Thyroid gland (tissue), 4 donors: ENCODE measurements at regions not wholly inside any gene's neighbourhood (a gene's known extent, or its start where the extent isn't known, plus 50 kb on each side); places are given as distances from the start of the nearest gene placed in this dataset.
"Not testable (repeated sequence)": the region's sequence is repeated elsewhere in the genome, so short reads cannot be mapped to it uniquely, and the experiment has no call there.

Experiments
- DNase-seq, 2 donors: peaks; one replicate each; pipeline ENCODE4 v3.0.0-alpha.2; 2019
- H3K27ac ChIP-seq, 3 donors: fragments of 200-600 bp; sonication (generic); 1 replicate in 2 of 3; 2 replicates in 1 of 3; pipeline ENCODE4 v1.5.1; 2016 to 2019; ENCODE audit warnings: mild to moderate bottlenecking in 1 of 3, moderate library complexity in 1 of 3
- H3K27me3 ChIP-seq: fragments of 200-600 bp; sonication (generic); one replicate; pipeline ENCODE4 v1.5.1; 2019
- H3K36me3 ChIP-seq, 2 donors: fragments of 200-600 bp; sonication (generic); one replicate each; pipeline ENCODE4 v1.5.1; 2016 to 2019
- H3K4me1 ChIP-seq, 2 donors: fragments of 200-600 bp; sonication (generic); one replicate each; pipeline ENCODE4 v1.5.1; 2017 to 2019
- H3K4me3 ChIP-seq, 3 donors: fragments of 200-600 bp; sonication (generic); replicated peaks in 1 of 3; 1 replicate in 2 of 3; 2 replicates in 1 of 3; pipeline ENCODE4 v1.5.1; 2016; ENCODE audit warnings: mild to moderate bottlenecking in 1 of 3
- H3K9me3 ChIP-seq: fragments of 200-600 bp; sonication (generic); one replicate; pipeline ENCODE4 v1.5.1; 2017
- POLR2A ChIP-seq, 2 donors: fragments of 450-650 bp; IDR thresholded peaks; one replicate each; pipeline ENCODE4 v1.6.1; 2017; ENCODE audit warnings: antibody characterized with exemption in 2 of 2, mild to moderate bottlenecking in 2 of 2, moderate library complexity in 1 of 2
- WGBS, 2 donors: methylation state at CpG; one replicate each; pipeline ENCODE4 v1.1.5; 2017; 5-methylcytosine and 5-hydroxymethylcytosine counted together
- intact Hi-C: fragments of 100-400 bp; cut with DNase I; formaldehyde crosslinking; loops from one replicate; pipeline ENCODE4 v1.15.1; 2023
- TF ChIP-seq, protein P1 (sequence below), 6 experiments: fragments of 200-600 bp in 3 of 6; fragments of 450-650 bp in 3 of 6; sonication (generic) in 3 of 6; IDR thresholded peaks; one replicate each; pipeline ENCODE4 v1.5.1; 2016 to 2019; ENCODE audit warnings: antibody characterized with exemption in 6 of 6, mild to moderate bottlenecking in 2 of 6, inconsistent platforms in 1 of 6, moderate library complexity in 1 of 6

DNA sequence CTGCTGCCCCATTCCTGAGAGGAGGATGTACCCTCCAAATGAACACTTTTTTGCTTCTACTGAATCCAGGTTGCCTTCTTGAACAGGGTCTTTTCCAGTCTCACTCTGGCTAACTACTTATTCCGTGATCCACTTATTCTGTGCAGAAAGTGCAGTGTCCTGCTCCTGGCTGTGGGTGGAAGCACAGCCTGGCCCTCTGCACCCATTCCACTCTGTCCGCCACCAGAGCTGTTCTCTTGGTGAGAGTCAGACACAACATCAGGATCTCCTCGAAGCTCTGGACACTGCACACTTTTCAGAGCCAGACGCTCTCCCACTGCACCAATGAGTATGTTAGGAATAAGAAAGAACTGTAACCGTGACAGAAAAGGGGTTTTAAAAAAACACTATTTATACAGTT is 174.2 kb downstream of the MCHR2 start:
- intact Hi-C loops: no loop called here
- Histone ChIP-seq H3K4me1 (no peaks in the 10 kb centered on the region), H3K9me3 (no peaks in the 10 kb centered on the region), H3K4me3 (no peak overlapping the region), H3K27me3 (no peaks in the 10 kb centered on the region), H3K27ac (no peak overlapping the region), H3K36me3 (no peaks in the 10 kb centered on the region)
- TF ChIP-seq POLR2A (IDR thresholded peaks at IDR 0.05): no peak
- TF ChIP-seq, protein P1, sequence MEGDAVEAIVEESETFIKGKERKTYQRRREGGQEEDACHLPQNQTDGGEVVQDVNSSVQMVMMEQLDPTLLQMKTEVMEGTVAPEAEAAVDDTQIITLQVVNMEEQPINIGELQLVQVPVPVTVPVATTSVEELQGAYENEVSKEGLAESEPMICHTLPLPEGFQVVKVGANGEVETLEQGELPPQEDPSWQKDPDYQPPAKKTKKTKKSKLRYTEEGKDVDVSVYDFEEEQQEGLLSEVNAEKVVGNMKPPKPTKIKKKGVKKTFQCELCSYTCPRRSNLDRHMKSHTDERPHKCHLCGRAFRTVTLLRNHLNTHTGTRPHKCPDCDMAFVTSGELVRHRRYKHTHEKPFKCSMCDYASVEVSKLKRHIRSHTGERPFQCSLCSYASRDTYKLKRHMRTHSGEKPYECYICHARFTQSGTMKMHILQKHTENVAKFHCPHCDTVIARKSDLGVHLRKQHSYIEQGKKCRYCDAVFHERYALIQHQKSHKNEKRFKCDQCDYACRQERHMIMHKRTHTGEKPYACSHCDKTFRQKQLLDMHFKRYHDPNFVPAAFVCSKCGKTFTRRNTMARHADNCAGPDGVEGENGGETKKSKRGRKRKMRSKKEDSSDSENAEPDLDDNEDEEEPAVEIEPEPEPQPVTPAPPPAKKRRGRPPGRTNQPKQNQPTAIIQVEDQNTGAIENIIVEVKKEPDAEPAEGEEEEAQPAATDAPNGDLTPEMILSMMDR (IDR thresholded peaks at IDR 0.05): no peak
- no peak for DNase-seq
- WGBS, 2 donors: 81% methylated on average over 5 of the region's 5 CpGs

DNA sequence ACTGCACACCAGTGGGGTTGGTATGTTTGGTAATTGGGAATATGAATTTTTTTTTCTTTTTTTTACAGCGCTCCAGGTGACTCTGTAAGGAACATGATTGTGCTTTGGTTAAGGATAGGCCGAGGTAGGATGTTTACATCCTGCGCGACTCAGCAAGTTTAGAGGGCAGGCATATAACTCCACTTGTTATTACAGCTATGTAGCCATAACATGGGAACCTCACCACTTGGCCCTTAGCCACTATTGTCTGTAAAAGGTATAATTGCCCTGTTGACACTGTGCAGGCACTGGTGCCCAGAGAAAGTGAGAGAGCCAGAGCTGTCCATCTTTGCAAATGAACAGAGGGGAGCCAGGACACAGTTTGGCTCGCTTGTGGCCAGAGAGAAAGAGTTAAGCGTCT is 172.9 kb downstream of the MCHR2 start:
- TF ChIP-seq POLR2A (IDR thresholded peaks at IDR 0.05): no peak
- TF ChIP-seq, protein P1 (IDR thresholded peaks at IDR 0.05): no peak
- Histone ChIP-seq H3K9me3 (no peaks in the 10 kb centered on the region), H3K27me3 (no peaks in the 10 kb centered on the region), H3K4me3 (no peak overlapping the region), H3K27ac (no peak overlapping the region), H3K36me3 (no peaks in the 10 kb centered on the region), H3K4me1 (no peaks in the 10 kb centered on the region)
- no peak for DNase-seq
- intact Hi-C loops: no loop called here
- 67 to 69% methylated on average over 6 of the region's 6 CpGs for WGBS, 2 donors

DNA sequence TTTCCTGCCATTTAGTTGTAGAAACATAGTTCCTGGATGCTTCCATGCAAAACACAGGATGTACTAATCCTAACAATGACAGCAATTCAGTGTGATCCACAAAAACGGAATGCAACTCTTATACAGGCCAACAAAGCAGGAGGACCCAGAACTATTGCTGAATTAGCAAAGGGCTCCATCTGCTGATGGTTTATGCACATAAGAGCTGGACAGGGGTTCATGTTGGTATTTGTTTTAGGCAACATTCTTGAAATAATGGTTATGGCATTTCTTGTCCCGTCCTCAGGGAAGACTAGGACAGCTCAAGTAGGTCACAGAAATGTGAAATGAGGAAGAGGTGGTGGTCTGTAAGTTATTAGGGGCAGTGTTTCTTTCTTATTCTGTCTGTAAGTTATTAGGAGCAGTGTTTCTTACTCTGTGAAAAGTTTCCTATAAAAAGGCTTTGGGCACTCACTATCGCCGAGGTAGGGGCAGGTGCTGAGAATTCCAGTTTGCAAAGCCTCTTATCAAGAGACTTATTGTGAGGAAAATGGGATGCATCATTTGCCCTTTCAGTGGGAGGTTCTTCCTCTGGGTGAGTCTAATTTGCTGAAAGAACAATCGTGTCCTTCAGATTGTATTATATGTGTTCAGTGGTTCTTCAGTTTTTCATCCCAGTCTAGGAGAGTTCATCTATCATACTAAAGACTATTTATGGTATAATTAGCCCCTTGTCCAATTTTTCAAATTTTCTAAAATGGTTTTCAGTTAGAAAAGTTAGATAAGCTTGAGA is 171.1 kb downstream of the MCHR2 start:
- intact Hi-C loops: no loop called here
- TF ChIP-seq POLR2A (IDR thresholded peaks at IDR 0.05): no peak
- TF ChIP-seq, protein P1 (IDR thresholded peaks at IDR 0.05): peak in 4 of 6 experiments; percentile 16 to 47 (median 44)
- Histone ChIP-seq H3K27ac (no peak overlapping the region), H3K4me1 (no peaks in the 10 kb centered on the region), H3K4me3 (no peak overlapping the region), H3K9me3 (no peaks in the 10 kb centered on the region), H3K36me3 (no peaks in the 10 kb centered on the region), H3K27me3 (no peaks in the 10 kb centered on the region)
- WGBS, 2 donors: 29 to 32% methylated on average over 5 of the region's 5 CpGs
- DNase-seq: peak in 1 of 2 donors; percentile 4

DNA sequence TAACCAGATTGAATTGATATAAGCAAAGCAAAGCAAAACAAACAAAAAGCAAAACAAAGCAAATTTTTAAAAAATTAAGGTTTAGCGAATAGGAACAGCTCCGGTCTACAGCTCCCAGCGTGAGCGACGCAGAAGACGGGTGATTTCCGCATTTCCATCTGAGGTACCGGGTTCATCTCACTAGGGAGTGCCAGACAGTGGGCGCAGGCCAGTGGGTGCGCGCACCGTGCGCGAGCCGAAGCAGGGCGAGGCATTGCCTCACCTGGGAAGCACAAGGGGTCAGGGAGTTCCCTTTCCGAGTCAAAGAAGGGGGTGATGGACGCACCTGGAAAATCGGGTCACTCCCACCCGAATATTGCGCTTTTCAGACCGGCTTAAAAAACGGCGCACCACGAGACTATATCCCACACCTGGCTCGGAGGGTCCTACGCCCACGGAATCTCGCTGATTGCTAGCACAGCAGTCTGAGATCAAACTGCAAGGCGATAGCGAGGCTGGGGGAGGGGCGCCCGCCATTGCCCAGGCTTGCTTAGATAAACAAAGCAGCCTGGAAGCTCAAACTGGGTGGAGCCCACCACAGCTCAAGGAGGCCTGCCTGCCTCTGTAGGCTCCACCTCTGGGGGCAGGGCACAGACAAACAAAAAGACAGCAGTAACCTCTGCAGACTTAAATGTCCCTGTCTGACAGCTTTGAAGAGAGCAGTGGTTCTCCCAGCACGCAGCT is 170.3 kb downstream of the MCHR2 start:
- H3K27me3 ChIP-seq, H3K4me3 ChIP-seq, H3K9me3 ChIP-seq, intact Hi-C loops, H3K4me1 ChIP-seq, H3K36me3 ChIP-seq, H3K27ac ChIP-seq: not testable (repeated sequence)
- WGBS, 2 donors: 15 to 20% methylated on average over 9 of the region's 34 CpGs
- peak in 1 of 2 donors; percentile 22 for DNase-seq

DNA sequence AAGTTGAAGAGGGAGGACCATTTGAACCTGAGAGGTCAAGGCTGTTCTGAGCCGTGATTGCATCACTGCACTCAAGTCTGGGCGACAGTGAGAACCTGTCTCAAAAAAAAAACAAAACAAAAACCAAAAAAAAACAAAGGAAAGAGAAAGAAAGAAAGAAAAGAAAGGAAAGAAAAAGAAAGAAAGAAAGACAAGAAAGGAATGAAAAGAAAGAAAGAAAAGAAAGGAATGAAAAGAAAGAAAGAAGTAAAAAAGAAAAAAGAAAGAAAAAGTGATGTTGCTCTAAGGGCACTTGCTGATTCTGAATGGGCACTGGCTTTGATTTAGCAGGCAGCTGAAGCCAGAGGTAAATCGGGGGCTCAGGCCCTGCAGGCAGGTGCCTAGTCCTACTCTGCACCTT is 161.0 kb downstream of the MCHR2 start:
- 68 to 77% methylated on average over 3 of the region's 3 CpGs for WGBS, 2 donors
- no peak for DNase-seq
- no peaks in the 10 kb centered on the region for H3K4me1 ChIP-seq
- H3K36me3 ChIP-seq: no peaks in the 10 kb centered on the region
- TF ChIP-seq, protein P1 (IDR thresholded peaks at IDR 0.05): no peak
- TF ChIP-seq POLR2A (IDR thresholded peaks at IDR 0.05): no peak
- H3K9me3 ChIP-seq: no peaks in the 10 kb centered on the region
- intact Hi-C loops: no loop called here
- no peak overlapping the region for H3K27ac ChIP-seq
- no peak overlapping the region for H3K4me3 ChIP-seq
- H3K27me3 ChIP-seq: no peaks in the 10 kb centered on the region
